ENCODE measurements at regions not wholly inside any gene's neighbourhood (a gene's known extent, or its start where the extent isn't known, plus 50 kb on each side); places are given as distances from the start of the nearest gene placed in this dataset.

DNA sequence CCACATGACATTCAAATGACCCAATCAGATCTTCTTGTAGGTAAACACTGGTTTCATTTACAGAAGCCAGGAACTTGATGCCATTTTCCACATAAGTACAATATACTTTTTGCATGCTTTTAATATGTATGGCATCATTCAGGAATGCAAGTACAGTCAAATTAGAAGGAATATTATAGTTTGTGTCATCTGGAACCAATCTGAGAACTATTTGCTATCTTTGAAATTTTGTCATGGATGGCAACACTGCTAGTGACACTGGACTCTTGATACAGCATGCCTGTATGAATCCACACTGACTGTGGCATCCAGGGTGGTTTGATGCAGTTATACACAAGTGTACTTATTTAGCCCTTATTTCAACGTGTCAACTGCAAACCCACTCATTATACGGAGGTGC, 141.6 kb downstream of the EBLN2 start:
- Histone ChIP-seq H3K4me3 (no peak overlapping the region), H3K9me3 (ENCODE audit: control insufficient read depth in 4 of 4, insufficient read depth in 3 of 4, low read length in 3 of 4) (no peaks in the 10 kb centered on the region), H3K27ac (ENCODE audit: low read depth in 1 of 2, low read length in 1 of 2) (no peak overlapping the region), H3K9ac (ENCODE audit: insufficient read depth in 1 of 2, low read length in 2 of 2) (no peak overlapping the region), H3K27me3 (ENCODE audit: control insufficient read depth in 3 of 3, insufficient read depth in 3 of 3, low read length in 2 of 3) (no peaks in the 10 kb centered on the region), H3K4me1 (ENCODE audit: control insufficient read depth in 5 of 5, insufficient read depth in 5 of 5, low read length in 5 of 5) (peaks cover 0 to 8% (median 7%) of the 10 kb centered on the region in 5 donors), H3K36me3 (ENCODE audit: control insufficient read depth in 4 of 4, insufficient read depth in 4 of 4, low read length in 4 of 4) (no peaks in the 10 kb centered on the region)
- TF ChIP-seq, protein P1, sequence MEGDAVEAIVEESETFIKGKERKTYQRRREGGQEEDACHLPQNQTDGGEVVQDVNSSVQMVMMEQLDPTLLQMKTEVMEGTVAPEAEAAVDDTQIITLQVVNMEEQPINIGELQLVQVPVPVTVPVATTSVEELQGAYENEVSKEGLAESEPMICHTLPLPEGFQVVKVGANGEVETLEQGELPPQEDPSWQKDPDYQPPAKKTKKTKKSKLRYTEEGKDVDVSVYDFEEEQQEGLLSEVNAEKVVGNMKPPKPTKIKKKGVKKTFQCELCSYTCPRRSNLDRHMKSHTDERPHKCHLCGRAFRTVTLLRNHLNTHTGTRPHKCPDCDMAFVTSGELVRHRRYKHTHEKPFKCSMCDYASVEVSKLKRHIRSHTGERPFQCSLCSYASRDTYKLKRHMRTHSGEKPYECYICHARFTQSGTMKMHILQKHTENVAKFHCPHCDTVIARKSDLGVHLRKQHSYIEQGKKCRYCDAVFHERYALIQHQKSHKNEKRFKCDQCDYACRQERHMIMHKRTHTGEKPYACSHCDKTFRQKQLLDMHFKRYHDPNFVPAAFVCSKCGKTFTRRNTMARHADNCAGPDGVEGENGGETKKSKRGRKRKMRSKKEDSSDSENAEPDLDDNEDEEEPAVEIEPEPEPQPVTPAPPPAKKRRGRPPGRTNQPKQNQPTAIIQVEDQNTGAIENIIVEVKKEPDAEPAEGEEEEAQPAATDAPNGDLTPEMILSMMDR (IDR thresholded peaks at IDR 0.05; ENCODE audit: control extremely low read depth, extremely low read depth): no peak
- WGBS, 2 donors: 66 to 76% methylated on average over 2 of the region's 2 CpGs
- DNase-seq: no peak
- no peak for ATAC-seq (ENCODE audit: insufficient read depth, low FRiP score)

DNA sequence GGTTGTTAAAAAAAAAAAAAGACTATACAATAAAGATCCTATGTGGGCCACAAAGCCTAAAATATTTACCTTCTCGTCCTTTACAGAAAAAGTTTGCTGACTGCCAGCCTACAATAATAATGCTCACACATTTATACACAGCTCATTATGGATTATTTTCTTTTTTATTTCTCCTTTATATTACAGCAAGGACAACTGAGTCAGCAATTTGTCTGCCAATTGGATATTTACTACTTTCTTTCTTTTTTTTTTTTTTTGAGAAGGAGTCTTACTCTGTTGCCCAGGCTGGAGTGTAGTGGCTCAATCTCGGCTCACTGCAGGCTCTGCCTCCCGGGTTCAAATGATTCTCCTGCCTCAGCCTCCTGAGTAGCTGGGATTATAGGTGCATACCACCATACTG, 142.2 kb downstream of the EBLN2 start:
- no peak overlapping the region for H3K4me3 ChIP-seq
- no peak overlapping the region for H3K9ac ChIP-seq (ENCODE audit: insufficient read depth in 1 of 2, low read length in 2 of 2)
- no peaks in the 10 kb centered on the region for H3K9me3 ChIP-seq (ENCODE audit: control insufficient read depth in 4 of 4, insufficient read depth in 3 of 4, low read length in 3 of 4)
- H3K4me1 ChIP-seq (ENCODE audit: control insufficient read depth in 5 of 5, insufficient read depth in 5 of 5, low read length in 5 of 5): peaks cover 0 to 8% (median 7%) of the 10 kb centered on the region in 5 donors
- WGBS, 2 donors: 91 to 95% methylated on average over 3 of the region's 3 CpGs
- H3K27me3 ChIP-seq (ENCODE audit: control insufficient read depth in 3 of 3, insufficient read depth in 3 of 3, low read length in 2 of 3): no peaks in the 10 kb centered on the region
- H3K36me3 ChIP-seq (ENCODE audit: control insufficient read depth in 4 of 4, insufficient read depth in 4 of 4, low read length in 4 of 4): no peaks in the 10 kb centered on the region
- H3K27ac ChIP-seq (ENCODE audit: low read depth in 1 of 2, low read length in 1 of 2): no peak overlapping the region
- DNase-seq: no peak
- ATAC-seq (ENCODE audit: insufficient read depth, low FRiP score): no peak
- TF ChIP-seq, protein P1 (IDR thresholded peaks at IDR 0.05; ENCODE audit: control extremely low read depth, extremely low read depth): no peak

DNA sequence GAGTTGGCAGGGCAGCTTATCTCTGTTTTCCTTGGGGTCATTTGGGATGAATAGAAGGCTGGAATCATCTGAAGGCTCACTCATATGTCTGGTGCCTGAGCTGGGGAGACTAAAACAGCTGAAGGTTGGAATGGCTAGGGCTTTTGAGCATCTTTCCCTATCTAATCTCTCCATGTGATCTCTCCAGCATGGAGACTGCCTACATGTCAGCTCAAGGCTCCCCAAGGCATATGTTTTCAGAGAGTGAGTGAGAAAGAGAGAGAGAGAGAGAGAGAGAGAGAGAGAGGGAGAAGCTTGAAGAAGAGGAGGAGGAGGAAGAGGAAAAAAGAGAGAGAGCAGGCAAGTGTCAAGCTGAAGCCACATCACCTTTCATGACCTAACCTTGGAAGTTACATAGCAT, 143.4 kb downstream of the EBLN2 start:
- H3K27me3 ChIP-seq (ENCODE audit: control insufficient read depth in 3 of 3, insufficient read depth in 3 of 3, low read length in 2 of 3): no peaks in the 10 kb centered on the region
- H3K27ac ChIP-seq (ENCODE audit: low read depth in 1 of 2, low read length in 1 of 2): no peak overlapping the region
- TF ChIP-seq, protein P1 (IDR thresholded peaks at IDR 0.05; ENCODE audit: control extremely low read depth, extremely low read depth): no peak
- peaks cover 0 to 8% (median 7%) of the 10 kb centered on the region in 5 donors for H3K4me1 ChIP-seq (ENCODE audit: control insufficient read depth in 5 of 5, insufficient read depth in 5 of 5, low read length in 5 of 5)
- no peaks in the 10 kb centered on the region for H3K9me3 ChIP-seq (ENCODE audit: control insufficient read depth in 4 of 4, insufficient read depth in 3 of 4, low read length in 3 of 4)
- DNase-seq (no peak), ATAC-seq (ENCODE audit: insufficient read depth, low FRiP score) (no peak)
- no peak overlapping the region for H3K4me3 ChIP-seq
- no peak overlapping the region for H3K9ac ChIP-seq (ENCODE audit: insufficient read depth in 1 of 2, low read length in 2 of 2)
- no peaks in the 10 kb centered on the region for H3K36me3 ChIP-seq (ENCODE audit: control insufficient read depth in 4 of 4, insufficient read depth in 4 of 4, low read length in 4 of 4)

DNA sequence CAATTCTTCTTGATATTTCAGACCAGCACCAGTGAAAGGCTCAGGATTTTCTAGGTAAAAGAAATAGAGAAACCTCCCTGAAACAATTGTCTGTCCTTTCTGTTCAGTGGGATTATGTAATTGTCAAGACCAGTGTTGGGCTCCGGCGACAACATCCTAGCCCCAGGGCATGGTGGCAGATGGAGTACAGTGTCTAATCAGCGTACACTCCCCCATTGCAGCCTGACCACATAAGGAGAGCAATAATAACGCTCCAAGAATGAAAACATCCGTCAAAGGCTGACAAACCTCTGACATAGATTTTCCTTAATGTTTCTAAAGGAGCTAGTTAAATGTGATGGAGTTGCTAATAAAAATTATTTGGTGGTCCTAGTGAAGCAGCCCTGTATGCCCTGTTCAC, 144.6 kb downstream of the EBLN2 start:
- TF ChIP-seq, protein P1 (IDR thresholded peaks at IDR 0.05; ENCODE audit: control extremely low read depth, extremely low read depth): no peak
- DNase-seq (no peak), ATAC-seq (ENCODE audit: insufficient read depth, low FRiP score) (no peak)
- Histone ChIP-seq H3K4me1 (ENCODE audit: control insufficient read depth in 5 of 5, insufficient read depth in 5 of 5, low read length in 5 of 5) (peaks cover 0 to 12% (median 4%) of the 10 kb centered on the region in 5 donors), H3K27ac (ENCODE audit: low read depth in 1 of 2, low read length in 1 of 2) (no peak overlapping the region), H3K4me3 (no peak overlapping the region), H3K36me3 (ENCODE audit: control insufficient read depth in 4 of 4, insufficient read depth in 4 of 4, low read length in 4 of 4) (no peaks in the 10 kb centered on the region), H3K9me3 (ENCODE audit: control insufficient read depth in 4 of 4, insufficient read depth in 3 of 4, low read length in 3 of 4) (no peaks in the 10 kb centered on the region), H3K9ac (ENCODE audit: insufficient read depth in 1 of 2, low read length in 2 of 2) (no peak overlapping the region), H3K27me3 (ENCODE audit: control insufficient read depth in 3 of 3, insufficient read depth in 3 of 3, low read length in 2 of 3) (no peaks in the 10 kb centered on the region)
- WGBS, 2 donors: 92 to 95% methylated on average over 5 of the region's 5 CpGs

All from lung (tissue), 11 donors.